ENCODE measurements at regions not wholly inside any gene's neighbourhood (a gene's known extent, or its start where the extent isn't known, plus 50 kb on each side); places are given as distances from the start of the nearest gene placed in this dataset.

- intact Hi-C loops (cut with DNase I) = no loop called here
- no peak overlapping the region for H3K27ac ChIP-seq
These were observed 78.7 kb upstream of the TSPAN2 start for GRCh38 chr1:115168026-115168425.

GRCh38 chr1:115166531-115167091 lies 77.3 kb upstream of the TSPAN2 start:
- TF ChIP-seq CTCF (IDR thresholded peaks at IDR 0.05) = no peak
- ATAC-seq = no peak
- intact Hi-C loops (cut with DNase I) = no loop called here

More at GRCh38 chr1:115168026-115168425, 78.7 kb upstream of the TSPAN2 start:
- DNase-seq = no peak
- no peak for TF ChIP-seq CTCF (IDR thresholded peaks at IDR 0.05)
- Histone ChIP-seq H3K4me1 (peaks cover 11% of the 10 kb centered on the region), H3K27me3 (ENCODE audit: insufficient read depth in 3 of 3, low read length in 2 of 3) (no peaks in the 10 kb centered on the region), H3K9me3 (no peaks in the 10 kb centered on the region), H3K36me3 (ENCODE audit: insufficient read depth in 1 of 2, low read depth in 1 of 2) (no peaks in the 10 kb centered on the region), H3K4me3 (no peak overlapping the region)
- ATAC-seq = no peak
- 90 to 91% (median 91%) methylated on average over 4 of the region's 4 CpGs for WGBS, 3 donors

GRCh38 chr1:115165776-115166175 lies 76.5 kb upstream of the TSPAN2 start:
- DNase-seq (no peak), ATAC-seq (no peak)
- TF ChIP-seq CTCF (IDR thresholded peaks at IDR 0.05) = no peak
- Histone ChIP-seq H3K9me3 (no peaks in the 10 kb centered on the region), H3K4me1 (peaks cover 11% of the 10 kb centered on the region), H3K27ac (no peak overlapping the region), H3K4me3 (no peak overlapping the region), H3K27me3 (ENCODE audit: insufficient read depth in 3 of 3, low read length in 2 of 3) (no peaks in the 10 kb centered on the region), H3K36me3 (ENCODE audit: insufficient read depth in 1 of 2, low read depth in 1 of 2) (no peaks in the 10 kb centered on the region)
- intact Hi-C loops (cut with DNase I) = no loop called here

More at GRCh38 chr1:115166531-115167091, 77.3 kb upstream of the TSPAN2 start:
- Histone ChIP-seq H3K27me3 (ENCODE audit: insufficient read depth in 3 of 3, low read length in 2 of 3) (no peaks in the 10 kb centered on the region), H3K4me1 (peaks cover 11% of the 10 kb centered on the region), H3K4me3 (no peak overlapping the region), H3K36me3 (ENCODE audit: insufficient read depth in 1 of 2, low read depth in 1 of 2) (no peaks in the 10 kb centered on the region), H3K27ac (no peak overlapping the region), H3K9me3 (no peaks in the 10 kb centered on the region)
- no peak for DNase-seq

- WGBS, 3 donors = 79 to 84% (median 79%) methylated on average over 6 of the region's 6 CpGs
These were observed 75.8 kb upstream of the TSPAN2 start for GRCh38 chr1:115164940-115165705.

More at GRCh38 chr1:115164940-115165705, 75.8 kb upstream of the TSPAN2 start:
- ATAC-seq = no peak
- Histone ChIP-seq H3K9me3 (no peaks in the 10 kb centered on the region), H3K4me3 (no peak overlapping the region), H3K27me3 (ENCODE audit: insufficient read depth in 3 of 3, low read length in 2 of 3) (no peaks in the 10 kb centered on the region), H3K36me3 (ENCODE audit: insufficient read depth in 1 of 2, low read depth in 1 of 2) (no peaks in the 10 kb centered on the region), H3K27ac (no peak overlapping the region), H3K4me1 (peaks cover 7% of the 10 kb centered on the region)
- no peak for TF ChIP-seq CTCF (IDR thresholded peaks at IDR 0.05)
- no peak for DNase-seq
- intact Hi-C loops (cut with DNase I) = no loop called here

All from psoas muscle (tissue), 7 donors.